Cardiac fibroblast (primary cell): ENCODE measurements at regions not wholly inside any gene's neighbourhood (a gene's known extent, or its start where the extent isn't known, plus 50 kb on each side); places are given as distances from the start of the nearest gene placed in this dataset.
"Not testable (repeated sequence)": the region's sequence is repeated elsewhere in the genome, so short reads cannot be mapped to it uniquely, and the experiment has no call there.

Experiments
- DNase-seq, 2 donors: peaks; one replicate each; pipeline versions ENCODE4 v3.0.0 to v3.0.0-alpha.2; 2010; ENCODE audit warnings: low read depth in 2 of 2
- H3K4me3 ChIP-seq, 2 donors: replicated peaks in 1 of 2; 1 replicate in 1 of 2; 2 replicates in 1 of 2; pipeline ENCODE4 v1.5.1; 2011; ENCODE audit warnings: low read depth in 2 of 2, low read length in 2 of 2, mild to moderate bottlenecking in 2 of 2, moderate library complexity in 1 of 2
- CTCF ChIP-seq: IDR thresholded peaks from one replicate; pipeline ENCODE4 v1.5.1; 2011; ENCODE audit warnings: low read depth, mild to moderate bottlenecking, low read length, inconsistent platforms

GRCh38 chrX:92270936-92271855, 492.0 kb downstream of the PCDH11X start:
- DNase-seq: no peak
- no peak overlapping the region for H3K4me3 ChIP-seq
- TF ChIP-seq CTCF: no peak

GRCh38 chrX:92278556-92278955, 499.4 kb downstream of the PCDH11X start:
- not testable (repeated sequence) for H3K4me3 ChIP-seq, DNase-seq

- DNase-seq, H3K4me3 ChIP-seq: not testable (repeated sequence)
Measured at GRCh38 chrX:92280347-92280746, 501.2 kb downstream of the PCDH11X start.

- H3K4me3 ChIP-seq: no peak overlapping the region
- no peak for TF ChIP-seq CTCF
- DNase-seq: no peak
Measured at GRCh38 chrX:92283308-92283707, 504.1 kb downstream of the PCDH11X start.

- DNase-seq, H3K4me3 ChIP-seq: not testable (repeated sequence)
Measured at GRCh38 chrX:92298067-92298466, 518.9 kb downstream of the PCDH11X start.

GRCh38 chrX:92333194-92333593, 554.0 kb downstream of the PCDH11X start:
- H3K4me3 ChIP-seq, DNase-seq: not testable (repeated sequence)

- not testable (repeated sequence) for DNase-seq, H3K4me3 ChIP-seq
Measured at GRCh38 chrX:92351065-92351464, 571.9 kb downstream of the PCDH11X start.

GRCh38 chrX:92351511-92351910, 572.3 kb downstream of the PCDH11X start:
- TF ChIP-seq CTCF: no peak
- DNase-seq: no peak
- no peak overlapping the region for H3K4me3 ChIP-seq
